ENCODE measurements at regions not wholly inside any gene's neighbourhood (a gene's known extent, or its start where the extent isn't known, plus 50 kb on each side); places are given as distances from the start of the nearest gene placed in this dataset.
"Not testable (repeated sequence)": the region's sequence is repeated elsewhere in the genome, so short reads cannot be mapped to it uniquely, and the experiment has no call there.

GRCh38 chrX:66912417-66912816 is 273.5 kb upstream of the EDA2R start:
- DNase-seq (ENCODE audit: low spot score), result no peak

DNA sequence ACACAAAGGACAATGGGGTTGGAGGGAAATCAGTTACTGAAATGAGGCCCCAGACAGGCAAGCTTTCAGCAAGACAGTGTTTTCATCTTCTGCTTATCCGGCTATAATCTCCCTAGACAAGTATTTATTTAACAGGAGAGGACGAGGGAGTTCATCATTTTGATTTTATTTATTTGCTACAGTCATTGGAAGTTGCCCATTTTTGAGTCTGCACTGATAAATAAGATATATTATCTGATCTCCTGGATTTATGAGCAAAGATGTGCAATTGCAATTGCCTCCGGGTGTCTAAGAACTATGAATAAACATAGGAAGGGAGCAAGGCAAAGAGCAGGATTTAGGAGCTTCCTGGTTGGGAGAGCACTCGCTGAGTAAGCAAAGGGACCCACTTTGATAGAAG is 263.2 kb upstream of the EDA2R start:
- no peak for DNase-seq (ENCODE audit: low spot score)

DNA sequence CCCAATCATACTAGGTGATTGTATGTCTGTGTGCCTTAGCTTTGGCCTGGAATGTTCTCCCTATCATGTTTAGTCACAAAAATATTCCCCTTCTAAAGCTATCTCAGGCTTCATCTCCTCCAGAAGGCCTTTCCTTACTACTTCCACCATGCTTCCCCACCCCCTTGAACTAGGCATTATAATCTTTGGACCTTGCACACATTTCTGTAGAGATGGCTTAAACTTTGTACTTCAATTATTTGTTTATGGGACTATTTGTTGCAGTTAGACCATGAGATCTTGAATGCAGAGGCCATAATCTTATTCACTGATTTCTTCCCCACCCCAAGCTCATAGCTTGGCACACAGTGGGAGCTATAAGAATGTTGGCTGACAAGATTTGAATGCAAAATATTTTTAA is 262.0 kb upstream of the EDA2R start:
- no peak for DNase-seq (ENCODE audit: low spot score)

DNA sequence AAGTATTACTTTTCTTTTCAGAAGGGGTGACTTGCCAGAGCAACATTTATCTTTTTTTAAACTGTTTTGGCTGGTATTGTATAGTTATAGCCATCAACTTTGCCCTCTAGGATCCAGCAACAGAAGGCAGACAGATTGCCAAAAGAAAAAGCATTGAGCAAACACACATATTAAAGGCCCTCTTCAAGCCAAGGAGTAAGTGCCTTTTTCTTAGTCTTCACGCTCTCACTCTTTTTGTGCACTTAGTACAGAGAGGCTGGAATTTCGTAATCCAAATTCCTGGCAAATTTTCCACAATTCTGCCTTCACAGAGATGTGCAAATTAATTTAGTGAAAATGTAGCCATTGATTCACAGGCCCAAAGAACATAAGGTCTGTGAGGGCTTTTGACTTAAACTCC is 253.1 kb upstream of the EDA2R start:
- no peak for DNase-seq (ENCODE audit: low spot score)

DNA sequence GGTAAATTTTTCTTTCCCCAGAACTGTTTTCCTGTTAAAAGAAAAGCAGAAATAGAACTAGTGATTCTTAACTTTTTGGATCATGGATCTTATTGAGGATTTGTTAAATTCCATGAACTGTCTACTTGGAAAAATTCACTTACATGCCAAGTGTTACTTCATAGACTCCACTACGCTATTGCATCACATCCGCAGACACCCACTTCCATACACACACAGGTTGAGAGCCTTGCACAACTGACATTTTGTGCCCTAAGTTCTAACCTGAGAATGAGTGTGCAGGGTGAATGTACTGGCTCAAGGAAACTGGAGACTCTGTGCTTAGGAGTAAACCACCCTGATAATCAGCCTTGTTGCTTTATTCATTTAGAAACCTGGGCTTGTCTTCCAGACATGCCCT is 250.5 kb upstream of the EDA2R start:
- no peak for DNase-seq (ENCODE audit: low spot score)

- no peak for DNase-seq (ENCODE audit: low spot score)
These were observed 243.2 kb upstream of the EDA2R start for GRCh38 chrX:66882101-66882500.

DNA sequence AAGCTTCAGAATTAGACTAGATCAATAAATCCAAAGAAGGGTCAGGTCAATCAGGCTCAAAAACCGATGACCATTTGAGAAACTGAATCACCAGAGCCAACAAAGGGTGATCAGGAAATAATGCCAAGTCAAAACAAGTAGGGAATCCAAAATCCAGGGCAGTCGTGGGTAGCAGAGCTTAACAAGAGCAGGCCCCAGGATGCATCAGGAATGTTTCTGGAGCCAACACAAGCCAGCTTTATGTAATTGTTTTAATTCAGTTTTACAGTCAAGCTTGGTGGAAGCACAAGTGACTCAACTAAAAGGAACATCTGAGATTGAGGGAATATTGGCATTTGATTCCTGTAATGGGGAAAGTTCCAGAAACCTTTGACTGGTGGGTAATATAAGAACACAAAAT is 237.9 kb upstream of the EDA2R start:
- no peak for DNase-seq (ENCODE audit: low spot score)

DNA sequence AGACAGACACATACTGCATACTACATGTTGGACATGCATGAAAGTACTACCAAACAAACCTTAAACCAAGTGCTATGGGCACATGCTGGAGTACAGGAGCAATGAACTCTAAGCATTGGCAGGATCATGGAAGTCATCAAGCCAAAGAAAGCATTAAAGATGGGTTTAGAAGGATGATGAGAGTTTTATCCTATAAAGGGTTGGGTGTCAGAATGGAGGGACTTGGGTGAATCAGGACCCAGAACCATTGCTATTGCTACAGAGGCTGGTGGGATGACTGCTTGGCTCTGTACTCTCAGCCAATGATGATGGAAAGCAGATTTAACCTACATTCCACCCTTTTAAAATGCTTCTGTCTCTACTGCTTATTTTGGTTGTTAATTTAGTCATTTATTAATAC is 233.9 kb upstream of the EDA2R start:
- no peak for DNase-seq (ENCODE audit: low spot score)

DNA sequence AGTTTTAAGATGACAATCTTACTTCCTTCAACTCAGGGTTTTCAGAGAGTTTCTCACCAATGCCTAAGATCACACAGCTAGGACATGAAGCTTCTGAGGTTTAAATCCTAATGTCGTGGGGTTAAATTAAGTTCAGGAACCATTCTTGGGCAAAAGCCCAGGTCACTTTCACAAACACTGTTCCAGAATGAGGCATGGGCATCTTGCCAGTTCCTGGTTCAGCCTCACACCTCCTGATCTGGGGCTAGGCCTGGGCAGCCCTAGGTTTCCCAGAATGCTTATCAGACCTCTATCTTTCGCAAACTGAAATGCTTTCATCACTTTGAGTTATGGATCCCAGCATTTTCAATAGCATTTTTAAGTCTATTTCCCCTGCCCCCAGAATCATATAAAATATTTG is 224.8 kb upstream of the EDA2R start:
- DNase-seq (ENCODE audit: low spot score), result no peak

DNA sequence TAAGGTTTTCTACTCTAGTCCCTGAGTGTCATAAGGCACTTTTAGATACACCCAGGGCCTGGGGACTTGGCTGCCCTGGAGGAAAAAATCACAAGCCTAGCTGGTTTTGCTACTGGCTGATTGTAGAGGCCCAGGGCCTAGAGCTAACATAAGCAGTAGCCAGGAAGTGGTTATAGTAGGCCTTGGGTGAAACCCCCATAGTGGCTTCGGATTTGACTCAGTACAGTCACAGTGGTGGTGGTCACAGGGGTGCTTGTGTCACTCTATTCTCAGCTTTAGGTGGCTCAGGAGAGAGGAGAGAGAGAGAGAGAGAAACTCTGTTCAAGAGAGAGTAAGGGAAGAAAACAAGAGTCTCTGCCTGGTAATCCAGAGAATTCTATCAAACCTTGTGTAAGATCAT is 194.5 kb upstream of the EDA2R start:
- no peak for DNase-seq (ENCODE audit: low spot score)

DNA sequence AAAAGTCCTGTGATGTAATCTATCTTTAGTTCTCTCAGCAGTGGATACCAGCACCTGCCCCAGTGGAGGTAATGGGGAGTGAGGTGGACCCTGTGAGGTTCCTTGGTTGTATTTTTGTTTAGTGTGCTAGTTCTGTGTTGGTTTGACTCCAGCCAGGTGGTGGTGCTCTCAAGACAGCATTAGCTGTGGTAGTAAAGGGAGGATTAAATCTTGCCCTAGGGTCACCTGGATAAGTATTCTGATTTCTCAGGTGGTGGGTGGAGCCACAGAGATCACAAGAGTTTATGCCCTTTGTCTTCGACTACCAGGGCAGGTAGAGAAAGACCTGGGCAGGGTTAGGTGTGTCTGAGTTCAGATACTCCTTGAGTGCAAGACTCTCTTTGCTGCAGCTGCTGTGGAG is 176.3 kb upstream of the EDA2R start:
- DNase-seq (ENCODE audit: low spot score), result no peak

GRCh38 chrX:66794514-66794913 is 155.6 kb upstream of the EDA2R start:
- not testable (repeated sequence) for DNase-seq (ENCODE audit: low spot score)

DNA sequence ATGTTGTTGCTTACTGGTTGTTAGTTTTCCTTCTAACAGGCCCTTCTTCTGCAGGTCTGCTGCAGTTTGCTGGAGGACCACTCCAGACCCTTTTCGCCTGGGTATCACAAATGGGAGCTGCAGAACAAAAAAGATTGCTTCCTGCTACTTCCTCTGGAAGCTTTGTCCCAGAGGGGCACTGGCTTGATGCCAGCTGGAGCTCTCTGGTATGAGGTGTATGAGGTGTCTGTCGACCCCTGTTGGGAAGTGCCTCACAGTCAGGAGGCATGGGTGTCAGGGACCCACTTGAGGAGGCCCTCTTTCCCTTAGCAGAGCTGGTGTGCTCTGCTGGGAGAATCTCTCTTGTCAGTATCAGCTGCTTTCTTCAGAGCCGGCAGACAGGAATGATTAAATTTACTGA is 127.4 kb upstream of the EDA2R start:
- DNase-seq (ENCODE audit: low spot score), result no peak

GRCh38 chrX:66760651-66761050 is 121.8 kb upstream of the EDA2R start:
- peak; percentile 1 for DNase-seq (ENCODE audit: low spot score)

DNA sequence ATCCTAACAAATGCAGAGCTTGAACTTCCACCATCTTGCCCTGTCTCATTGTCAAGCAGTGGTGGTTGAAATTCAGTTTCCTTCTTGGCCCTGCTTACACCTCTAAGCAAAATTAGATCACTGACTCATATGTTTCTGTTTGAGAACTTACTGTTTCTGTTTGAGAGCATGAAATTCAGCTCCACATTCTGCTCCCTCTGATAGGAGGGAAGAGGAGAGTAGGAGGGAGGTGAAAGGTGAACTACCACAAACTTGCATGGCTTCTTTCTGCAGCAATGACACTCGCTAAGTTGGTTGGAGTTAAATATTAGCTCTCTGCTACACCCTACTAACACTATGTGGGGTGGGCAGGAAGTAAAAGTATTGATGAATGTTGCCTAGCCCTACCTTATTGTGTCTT is 117.8 kb upstream of the EDA2R start:
- DNase-seq (ENCODE audit: low spot score), result no peak

DNA sequence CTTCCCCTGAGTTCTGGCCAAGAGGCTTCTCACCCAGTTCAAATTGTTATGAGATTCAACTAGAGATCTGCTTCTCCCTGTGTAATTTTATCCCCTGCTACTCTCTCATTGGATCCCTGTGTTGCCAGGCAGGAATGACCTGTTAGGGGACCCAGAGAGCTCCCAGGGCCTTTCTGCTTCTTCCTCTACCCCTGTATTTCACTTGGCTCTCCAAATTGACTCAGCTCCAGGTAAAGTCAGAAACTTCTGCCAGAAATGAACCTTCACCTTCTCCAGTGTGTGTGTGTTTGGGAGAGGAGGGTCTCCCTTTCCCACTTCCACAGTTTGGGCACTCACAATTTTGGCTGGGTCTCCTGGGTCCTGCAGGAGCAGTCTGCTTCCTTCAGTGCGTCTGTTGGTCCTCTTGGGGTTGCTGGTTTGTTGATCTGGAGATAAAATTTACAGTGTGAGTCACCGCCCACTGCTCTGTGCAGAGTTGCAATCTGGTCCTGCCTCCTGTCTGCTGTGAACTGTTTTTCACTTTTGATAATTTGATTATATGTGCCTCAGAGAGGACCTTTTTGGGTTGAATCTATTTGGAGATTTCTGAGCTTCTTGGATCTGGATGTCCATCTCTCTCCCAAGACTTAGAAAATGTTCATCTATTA is 112.4 kb upstream of the EDA2R start:
- peak; percentile 1 for DNase-seq (ENCODE audit: low spot score)

GRCh38 chrX:66744519-66744918 is 105.6 kb upstream of the EDA2R start:
- DNase-seq (ENCODE audit: low spot score), result not testable (repeated sequence)

- DNase-seq (ENCODE audit: low spot score), result peak; percentile 16
These were observed 92.5 kb upstream of the EDA2R start for GRCh38 chrX:66731398-66731797.

- peak; percentile 60 for DNase-seq (ENCODE audit: low spot score)
These were observed 90.0 kb upstream of the EDA2R start for GRCh38 chrX:66728818-66729271.

GRCh38 chrX:66717926-66718325 is 79.0 kb upstream of the EDA2R start:
- DNase-seq (ENCODE audit: low spot score), result no peak

- no peak for DNase-seq (ENCODE audit: low spot score)
These were observed 59.7 kb upstream of the EDA2R start for GRCh38 chrX:66698273-66699204.

DNA sequence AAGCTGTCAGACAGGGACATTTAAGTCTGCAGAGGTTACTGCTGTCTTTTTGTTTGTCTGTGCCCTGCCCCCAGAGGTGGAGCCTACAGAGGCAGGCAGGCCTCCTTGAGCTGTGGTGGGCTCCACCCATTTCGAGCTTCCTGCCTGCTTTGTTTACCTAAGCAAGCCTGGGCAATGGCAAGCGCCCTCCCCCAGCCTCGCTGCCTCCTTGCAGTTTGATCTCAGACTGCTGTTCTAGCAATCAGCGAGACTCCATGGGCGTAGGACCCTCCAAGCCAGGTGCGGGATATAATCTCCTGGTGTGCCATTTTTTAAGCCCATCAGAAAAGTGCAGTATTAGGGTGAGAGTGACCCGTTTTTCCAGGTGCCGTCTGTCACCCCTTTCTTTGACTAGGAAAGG is 53.6 kb upstream of the EDA2R start:
- not testable (repeated sequence) for DNase-seq (ENCODE audit: low spot score)

Measured in GM03348 (cell line).